Stimulated activated CD8-positive, alpha-beta memory T cell treated with anti-CD3 and anti-CD28 coated beads, Interleukin-7, amount 100 ng/mL, for 48 hours (primary cell): ENCODE measurements at regions not wholly inside any gene's neighbourhood (a gene's known extent, or its start where the extent isn't known, plus 50 kb on each side); places are given as distances from the start of the nearest gene placed in this dataset.

ENCODE experiments used
- DNase-seq, 2 donors: peaks; one replicate each; pipeline ENCODE4 v3.0.0-alpha.2; 2020; ENCODE audit warnings: low read depth in 1 of 2; ENCODE audit errors: extremely low read depth in 1 of 2

- no peak for DNase-seq
Measured at GRCh38 chr20:60359010-60359409, 400.8 kb downstream of the CDH26 start.

GRCh38 chr20:60361761-60362395, 403.7 kb downstream of the CDH26 start:
- DNase-seq = no peak

- DNase-seq = no peak
Measured at GRCh38 chr20:60362531-60362930, 404.3 kb downstream of the CDH26 start.

- DNase-seq = no peak
Measured at GRCh38 chr20:60363698-60364097, 405.5 kb downstream of the CDH26 start.

- no peak for DNase-seq
Measured at GRCh38 chr20:60365064-60365666, 406.9 kb downstream of the CDH26 start.

GRCh38 chr20:60365882-60366281, 407.7 kb downstream of the CDH26 start:
- DNase-seq = no peak

- no peak for DNase-seq
Measured at GRCh38 chr20:60371384-60371783, 413.2 kb downstream of the CDH26 start.

- DNase-seq = no peak
Measured at GRCh38 chr20:60372275-60372674, 414.1 kb downstream of the CDH26 start.

- no peak for DNase-seq
Measured at GRCh38 chr20:60372822-60373221, 414.6 kb downstream of the CDH26 start.

- DNase-seq = no peak
Measured at GRCh38 chr20:60378620-60379019, 420.4 kb downstream of the CDH26 start.

GRCh38 chr20:60381643-60382400, 423.6 kb downstream of the CDH26 start:
- no peak for DNase-seq

- DNase-seq = no peak
Measured at GRCh38 chr20:60389441-60389840, 431.2 kb downstream of the CDH26 start.

- DNase-seq = no peak
Measured at GRCh38 chr20:60389882-60390281, 431.7 kb downstream of the CDH26 start.

- DNase-seq = no peak
Measured at GRCh38 chr20:60395991-60396390, 437.8 kb downstream of the CDH26 start.

GRCh38 chr20:60400567-60400966, 442.3 kb downstream of the CDH26 start:
- no peak for DNase-seq

- DNase-seq = no peak
Measured at GRCh38 chr20:60402189-60403058, 444.2 kb downstream of the CDH26 start.

- no peak for DNase-seq
Measured at GRCh38 chr20:60403105-60403741, 445.0 kb downstream of the CDH26 start.

- DNase-seq = no peak
Measured at GRCh38 chr20:60407011-60407771, 449.0 kb downstream of the CDH26 start.

GRCh38 chr20:60407938-60408337, 449.7 kb downstream of the CDH26 start:
- no peak for DNase-seq

- DNase-seq = no peak
Measured at GRCh38 chr20:60408435-60408834, 450.2 kb downstream of the CDH26 start.
